ENCODE measurements at regions not wholly inside any gene's neighbourhood (a gene's known extent, or its start where the extent isn't known, plus 50 kb on each side); places are given as distances from the start of the nearest gene placed in this dataset.

- TF ChIP-seq, protein P1, sequence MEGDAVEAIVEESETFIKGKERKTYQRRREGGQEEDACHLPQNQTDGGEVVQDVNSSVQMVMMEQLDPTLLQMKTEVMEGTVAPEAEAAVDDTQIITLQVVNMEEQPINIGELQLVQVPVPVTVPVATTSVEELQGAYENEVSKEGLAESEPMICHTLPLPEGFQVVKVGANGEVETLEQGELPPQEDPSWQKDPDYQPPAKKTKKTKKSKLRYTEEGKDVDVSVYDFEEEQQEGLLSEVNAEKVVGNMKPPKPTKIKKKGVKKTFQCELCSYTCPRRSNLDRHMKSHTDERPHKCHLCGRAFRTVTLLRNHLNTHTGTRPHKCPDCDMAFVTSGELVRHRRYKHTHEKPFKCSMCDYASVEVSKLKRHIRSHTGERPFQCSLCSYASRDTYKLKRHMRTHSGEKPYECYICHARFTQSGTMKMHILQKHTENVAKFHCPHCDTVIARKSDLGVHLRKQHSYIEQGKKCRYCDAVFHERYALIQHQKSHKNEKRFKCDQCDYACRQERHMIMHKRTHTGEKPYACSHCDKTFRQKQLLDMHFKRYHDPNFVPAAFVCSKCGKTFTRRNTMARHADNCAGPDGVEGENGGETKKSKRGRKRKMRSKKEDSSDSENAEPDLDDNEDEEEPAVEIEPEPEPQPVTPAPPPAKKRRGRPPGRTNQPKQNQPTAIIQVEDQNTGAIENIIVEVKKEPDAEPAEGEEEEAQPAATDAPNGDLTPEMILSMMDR (IDR thresholded peaks at IDR 0.05; ENCODE audit: insufficient read depth, low read depth, low read length, missing control alignments) = no peak
- DNase-seq (ENCODE audit: low read depth) = no peak
- H3K4me3 ChIP-seq (ENCODE audit: low read length) = no peak overlapping the region
These were observed 200.4 kb downstream of the RAB38 start for GRCh38 chr11:87974797-87975196.

DNA sequence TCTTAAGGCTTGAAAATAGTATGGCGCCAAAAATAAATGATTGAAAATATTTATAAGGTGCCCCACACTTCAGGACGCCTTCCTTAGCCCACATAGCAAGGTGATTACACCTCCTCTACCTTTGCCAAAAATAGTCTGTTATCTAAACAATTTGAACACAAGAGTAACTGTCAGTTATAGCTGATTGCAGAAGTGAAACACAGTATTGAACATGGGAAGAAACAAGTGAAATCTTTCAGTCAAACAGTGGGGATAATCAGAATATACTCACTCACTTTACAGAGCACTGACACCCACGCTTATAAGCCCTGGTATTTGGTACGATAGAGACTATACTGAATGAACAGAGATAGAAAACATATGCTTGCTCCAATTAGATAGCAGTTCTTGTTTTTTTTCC is 203.1 kb downstream of the RAB38 start:
- TF ChIP-seq, protein P1 (IDR thresholded peaks at IDR 0.05; ENCODE audit: insufficient read depth, low read depth, low read length, missing control alignments) = no peak
- no peak overlapping the region for H3K4me3 ChIP-seq (ENCODE audit: low read length)
- DNase-seq (ENCODE audit: low read depth) = no peak

- H3K4me3 ChIP-seq (ENCODE audit: low read length) = no peak overlapping the region
- no peak for DNase-seq (ENCODE audit: low read depth)
- TF ChIP-seq, protein P1 (IDR thresholded peaks at IDR 0.05; ENCODE audit: insufficient read depth, low read depth, low read length, missing control alignments) = no peak
These were observed 203.9 kb downstream of the RAB38 start for GRCh38 chr11:87971354-87971753.

GRCh38 chr11:87970762-87971161 is 204.5 kb downstream of the RAB38 start:
- no peak for DNase-seq (ENCODE audit: low read depth)
- TF ChIP-seq, protein P1 (IDR thresholded peaks at IDR 0.05; ENCODE audit: insufficient read depth, low read depth, low read length, missing control alignments) = no peak
- H3K4me3 ChIP-seq (ENCODE audit: low read length) = no peak overlapping the region

- no peak overlapping the region for H3K4me3 ChIP-seq (ENCODE audit: low read length)
- DNase-seq (ENCODE audit: low read depth) = no peak
- TF ChIP-seq, protein P1 (IDR thresholded peaks at IDR 0.05; ENCODE audit: insufficient read depth, low read depth, low read length, missing control alignments) = no peak
These were observed 207.8 kb downstream of the RAB38 start for GRCh38 chr11:87967459-87967858.

- TF ChIP-seq, protein P1 (IDR thresholded peaks at IDR 0.05; ENCODE audit: insufficient read depth, low read depth, low read length, missing control alignments) = no peak
- no peak overlapping the region for H3K4me3 ChIP-seq (ENCODE audit: low read length)
- DNase-seq (ENCODE audit: low read depth) = no peak
These were observed 208.5 kb downstream of the RAB38 start for GRCh38 chr11:87966694-87967093.

DNA sequence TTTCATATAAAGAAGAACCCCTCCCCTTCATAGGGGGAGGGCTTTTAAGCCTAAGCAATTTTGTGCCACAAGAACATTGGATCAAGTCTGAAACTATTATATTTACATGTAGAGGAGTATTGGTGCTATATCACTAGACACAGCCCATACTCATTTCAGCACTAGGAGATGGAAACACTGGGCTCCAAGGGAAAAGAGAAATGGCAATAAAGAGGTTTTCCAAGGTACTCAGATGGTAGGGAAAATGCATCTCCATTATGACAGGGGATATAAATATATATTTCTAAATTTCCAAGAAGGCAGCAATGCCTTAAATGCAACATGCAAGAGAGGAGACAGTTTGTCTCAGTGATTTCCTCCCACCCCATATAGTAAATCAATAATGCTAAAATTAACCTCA is 209.0 kb downstream of the RAB38 start:
- H3K4me3 ChIP-seq (ENCODE audit: low read length) = no peak overlapping the region
- TF ChIP-seq, protein P1 (IDR thresholded peaks at IDR 0.05; ENCODE audit: insufficient read depth, low read depth, low read length, missing control alignments) = no peak
- no peak for DNase-seq (ENCODE audit: low read depth)
